ENCODE measurements at regions not wholly inside any gene's neighbourhood (a gene's known extent, or its start where the extent isn't known, plus 50 kb on each side); places are given as distances from the start of the nearest gene placed in this dataset.

GRCh38 chr13:81246556-81246955 is 905.6 kb upstream of the SPRY2 start:
- TF ChIP-seq REST (IDR thresholded peaks at IDR 0.05; ENCODE audit: borderline replicate concordance) (no peak), POLR2AphosphoS5 (IDR thresholded peaks at IDR 0.05) (no peak), MXI1 (conservative IDR thresholded peaks at IDR 0.05; ENCODE audit: poor library complexity, severe bottlenecking) (no peak), RAD21 (conservative IDR thresholded peaks at IDR 0.05) (peak; percentile 39), CTCF (IDR thresholded peaks at IDR 0.05; ENCODE audit: poor library complexity, severe bottlenecking) (peak; percentile 47), TAF1 (IDR thresholded peaks at IDR 0.05; ENCODE audit: low read depth) (no peak), EZH2 (IDR thresholded peaks at IDR 0.05; ENCODE audit: borderline replicate concordance, insufficient read depth, low read length, poor library complexity, severe bottlenecking) (no peak), SMC3 (conservative IDR thresholded peaks at IDR 0.05; ENCODE audit: poor library complexity) (peak; percentile 28), EP300 (conservative IDR thresholded peaks at IDR 0.05; ENCODE audit: poor library complexity, severe bottlenecking) (peak; percentile 21)

GRCh38 chr13:81244011-81244410 is 903.1 kb upstream of the SPRY2 start:
- TF ChIP-seq TAF1 (IDR thresholded peaks at IDR 0.05; ENCODE audit: low read depth) (no peak), EP300 (conservative IDR thresholded peaks at IDR 0.05; ENCODE audit: poor library complexity, severe bottlenecking) (no peak), REST (IDR thresholded peaks at IDR 0.05; ENCODE audit: borderline replicate concordance) (no peak), SMC3 (conservative IDR thresholded peaks at IDR 0.05; ENCODE audit: poor library complexity) (no peak), EZH2 (IDR thresholded peaks at IDR 0.05; ENCODE audit: borderline replicate concordance, insufficient read depth, low read length, poor library complexity, severe bottlenecking) (no peak)

More at GRCh38 chr13:81246556-81246955, 905.6 kb upstream of the SPRY2 start:
- Histone ChIP-seq H3K9me2 (ENCODE audit: insufficient read depth, low read length) (no peaks in the 10 kb centered on the region), H3K36me3 (ENCODE audit: insufficient read depth, low read length) (no peaks in the 10 kb centered on the region), H3K79me2 (replicated peaks; ENCODE audit: insufficient read depth, low read length) (no peaks in the 10 kb centered on the region), H3K27me3 (ENCODE audit: insufficient read depth, low read depth, low read length) (no peaks in the 10 kb centered on the region), H3K9ac (ENCODE audit: low read length) (no peak overlapping the region), H3K4me3 (ENCODE audit: low read length) (no peak overlapping the region), H3K27ac (ENCODE audit: low read length) (no peak overlapping the region), H4K20me1 (ENCODE audit: insufficient read depth) (no peaks in the 10 kb centered on the region), H2AFZ (ENCODE audit: low read depth, low read length) (no peak overlapping the region), H3K9me3 (ENCODE audit: low read length) (no peaks in the 10 kb centered on the region), H3F3A (ENCODE audit: insufficient read depth, low read length, poor library complexity, severe bottlenecking) (no peaks in the 10 kb centered on the region), H3K4me2 (ENCODE audit: low read length) (no peak overlapping the region)

More at GRCh38 chr13:81244011-81244410, 903.1 kb upstream of the SPRY2 start:
- no peaks in the 10 kb centered on the region for H3K9me3 ChIP-seq (ENCODE audit: low read length)
- H3K36me3 ChIP-seq (ENCODE audit: insufficient read depth, low read length): no peaks in the 10 kb centered on the region
- H3K4me2 ChIP-seq (ENCODE audit: low read length): no peak overlapping the region
- H3K4me3 ChIP-seq (ENCODE audit: low read length): no peak overlapping the region
- H4K20me1 ChIP-seq (ENCODE audit: insufficient read depth): no peaks in the 10 kb centered on the region
- H3K27me3 ChIP-seq (ENCODE audit: insufficient read depth, low read depth, low read length): no peaks in the 10 kb centered on the region
- H3K79me2 ChIP-seq (replicated peaks; ENCODE audit: insufficient read depth, low read length): no peaks in the 10 kb centered on the region
- H2AFZ ChIP-seq (ENCODE audit: low read depth, low read length): no peak overlapping the region
- H3K27ac ChIP-seq (ENCODE audit: low read length): peak overlapping the region; percentile 9
- H3K9me2 ChIP-seq (ENCODE audit: insufficient read depth, low read length): no peaks in the 10 kb centered on the region
- no peaks in the 10 kb centered on the region for H3F3A ChIP-seq (ENCODE audit: insufficient read depth, low read length, poor library complexity, severe bottlenecking)
- H3K9ac ChIP-seq (ENCODE audit: low read length): no peak overlapping the region
